Immature natural killer cell (primary cell): ENCODE measurements at regions not wholly inside any gene's neighbourhood (a gene's known extent, or its start where the extent isn't known, plus 50 kb on each side); places are given as distances from the start of the nearest gene placed in this dataset.

Source experiments
- DNase-seq, 3 donors: peaks; one replicate each; pipeline ENCODE4 v3.0.0; 2022; ENCODE audit warnings: mixed read lengths in 1 of 3
- H3K27ac Mint-ChIP-seq, 6 donors: one replicate each; pipeline ENCODE4 v1.8.0; 2020; ENCODE audit warnings: mixed read lengths in 6 of 6, mild to moderate bottlenecking in 5 of 6, inconsistent platforms in 4 of 6, moderate library complexity in 3 of 6
- H3K27me3 Mint-ChIP-seq, 3 donors: one replicate each; pipeline ENCODE4 v1.8.0; 2020 to 2021; ENCODE audit warnings: low read depth in 3 of 3, mild to moderate bottlenecking in 3 of 3, mixed read lengths in 3 of 3, moderate library complexity in 3 of 3, inconsistent platforms in 1 of 3
- H3K36me3 Mint-ChIP-seq, 3 donors: one replicate each; pipeline ENCODE4 v1.8.0; 2020; ENCODE audit warnings: mixed read lengths in 3 of 3, inconsistent platforms in 2 of 3, mild to moderate bottlenecking in 2 of 3
- H3K4me1 Mint-ChIP-seq, 2 donors: one replicate each; pipeline ENCODE4 v1.8.0; 2020; ENCODE audit warnings: inconsistent platforms in 2 of 2, mild to moderate bottlenecking in 2 of 2, mixed read lengths in 2 of 2, moderate library complexity in 1 of 2
- H3K4me3 Mint-ChIP-seq, 5 donors: one replicate each; pipeline ENCODE4 v1.8.0; 2020; ENCODE audit warnings: mild to moderate bottlenecking in 5 of 5, mixed read lengths in 5 of 5, inconsistent platforms in 3 of 5, moderate library complexity in 3 of 5
- H3K9me3 Mint-ChIP-seq, 6 donors: one replicate each; pipeline ENCODE4 v1.8.0; 2020; ENCODE audit warnings: mild to moderate bottlenecking in 6 of 6, mixed read lengths in 6 of 6, inconsistent platforms in 4 of 6, moderate library complexity in 3 of 6

DNA sequence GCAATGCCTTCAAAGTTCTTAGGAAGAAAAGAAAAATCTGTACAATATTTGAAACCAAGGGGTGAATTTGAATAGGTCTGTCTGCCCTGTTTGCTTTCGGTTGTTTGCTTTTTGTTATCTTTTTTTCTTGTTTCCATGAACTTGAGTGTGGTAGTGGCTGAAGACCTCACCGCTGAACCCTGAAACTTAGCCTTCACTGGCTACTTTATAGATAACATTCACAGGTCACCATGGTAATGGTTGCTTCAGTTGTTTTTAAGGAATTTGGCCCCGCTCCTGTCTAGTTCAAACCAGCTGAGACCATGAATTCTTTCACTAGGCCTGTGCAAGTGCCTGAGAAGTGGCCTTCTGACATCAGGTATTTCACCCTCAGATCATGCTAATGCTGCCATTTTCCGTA is 137.0 kb upstream of the PMFBP1 start:
- no peaks in the 10 kb centered on the region for H3K4me1 Mint-ChIP-seq
- no peaks in the 10 kb centered on the region for H3K27me3 Mint-ChIP-seq
- no peak for DNase-seq
- no peak overlapping the region for H3K4me3 Mint-ChIP-seq
- H3K27ac Mint-ChIP-seq, result no peak overlapping the region
- H3K9me3 Mint-ChIP-seq, result peaks cover 0 to 8% (median 1%) of the 10 kb centered on the region in 6 donors
- no peaks in the 10 kb centered on the region for H3K36me3 Mint-ChIP-seq

DNA sequence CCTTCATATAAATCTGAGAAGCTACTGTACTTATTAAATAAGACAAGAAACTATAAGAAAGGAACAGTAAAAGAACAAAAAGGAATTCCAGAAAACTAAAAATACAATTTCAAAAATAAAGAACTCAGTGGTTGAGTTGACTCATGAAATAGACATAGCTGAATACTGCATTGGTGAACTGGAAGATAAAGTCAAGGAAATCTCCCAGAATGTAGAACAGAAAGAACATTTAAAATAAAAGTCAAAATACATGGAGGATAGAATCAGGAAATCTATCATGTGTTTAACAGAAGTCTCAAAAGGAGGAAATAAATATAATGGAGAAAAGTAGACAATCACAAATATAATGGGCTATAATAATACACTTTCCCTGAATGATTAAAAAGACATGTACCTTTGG is 136.4 kb upstream of the PMFBP1 start:
- no peak for DNase-seq
- peaks cover 0 to 8% (median 1%) of the 10 kb centered on the region in 6 donors for H3K9me3 Mint-ChIP-seq
- H3K4me1 Mint-ChIP-seq, result no peaks in the 10 kb centered on the region
- no peaks in the 10 kb centered on the region for H3K27me3 Mint-ChIP-seq
- no peak overlapping the region for H3K27ac Mint-ChIP-seq
- no peaks in the 10 kb centered on the region for H3K36me3 Mint-ChIP-seq
- no peak overlapping the region for H3K4me3 Mint-ChIP-seq

DNA sequence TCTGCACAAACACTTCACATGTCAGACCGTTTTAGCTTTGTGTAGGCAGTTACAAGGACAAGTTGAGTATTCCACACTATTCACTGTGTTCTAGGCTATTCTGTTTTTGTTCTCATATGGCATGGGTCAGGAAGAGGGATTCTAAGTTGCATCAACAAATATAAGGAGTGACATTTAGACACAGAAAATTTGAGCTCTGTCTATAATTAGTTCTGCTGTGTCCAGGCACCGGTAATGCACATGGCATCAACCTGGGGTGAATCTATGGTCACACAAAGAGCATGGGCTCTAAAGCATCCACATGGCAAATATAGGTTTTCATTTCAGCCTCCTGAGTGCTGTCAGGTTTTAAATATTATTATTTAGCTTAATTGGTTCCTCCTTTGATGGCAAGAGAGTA is 130.4 kb upstream of the PMFBP1 start:
- Mint-ChIP-seq H3K27ac (no peak overlapping the region), H3K36me3 (no peaks in the 10 kb centered on the region), H3K4me1 (no peaks in the 10 kb centered on the region)

DNA sequence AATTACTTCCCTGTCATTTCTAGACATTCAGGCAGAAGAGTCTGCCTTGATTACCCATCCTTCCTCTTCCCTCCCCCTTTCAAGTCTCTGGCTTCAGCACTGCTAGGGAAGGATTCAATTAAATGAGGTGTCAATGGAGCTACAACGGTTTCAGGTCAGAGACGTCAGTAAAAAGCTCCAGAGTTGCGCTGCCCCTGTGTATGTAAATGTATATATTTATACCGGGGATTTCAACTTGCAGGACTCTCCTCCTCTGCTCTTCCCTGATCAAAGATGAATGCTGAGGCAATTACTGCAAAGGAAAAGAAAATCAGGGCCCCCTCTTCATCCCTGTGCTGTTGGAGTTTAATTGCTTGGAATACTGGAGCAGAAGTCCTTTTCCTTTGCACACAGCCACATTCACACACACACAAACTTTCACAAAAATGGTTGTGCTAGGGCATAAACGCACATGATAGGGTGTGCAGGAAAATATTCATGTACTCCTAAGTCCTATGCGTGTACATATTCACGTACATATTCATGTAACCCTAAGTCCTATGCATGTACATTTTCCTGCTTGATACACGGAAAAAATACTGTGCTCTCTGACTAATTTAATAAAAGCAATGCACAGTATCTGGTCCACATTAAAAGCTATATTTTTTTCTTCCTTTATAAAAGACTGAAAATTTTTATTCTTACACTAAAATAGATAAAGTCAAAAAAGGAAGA is 129.7 kb upstream of the PMFBP1 start:
- H3K36me3 Mint-ChIP-seq, result no peaks in the 10 kb centered on the region
- H3K4me3 Mint-ChIP-seq, result no peak overlapping the region
- DNase-seq, result no peak
- no peaks in the 10 kb centered on the region for H3K27me3 Mint-ChIP-seq
- no peak overlapping the region for H3K27ac Mint-ChIP-seq
- H3K4me1 Mint-ChIP-seq, result no peaks in the 10 kb centered on the region
- peaks cover 0 to 3% (median 1%) of the 10 kb centered on the region in 6 donors for H3K9me3 Mint-ChIP-seq

More for the DNA sequence above, 130.4 kb upstream of the PMFBP1 start:
- no peaks in the 10 kb centered on the region for H3K27me3 Mint-ChIP-seq
- H3K9me3 Mint-ChIP-seq, result peaks cover 0 to 3% (median 1%) of the 10 kb centered on the region in 6 donors
- no peak overlapping the region for H3K4me3 Mint-ChIP-seq
- DNase-seq, result no peak

DNA sequence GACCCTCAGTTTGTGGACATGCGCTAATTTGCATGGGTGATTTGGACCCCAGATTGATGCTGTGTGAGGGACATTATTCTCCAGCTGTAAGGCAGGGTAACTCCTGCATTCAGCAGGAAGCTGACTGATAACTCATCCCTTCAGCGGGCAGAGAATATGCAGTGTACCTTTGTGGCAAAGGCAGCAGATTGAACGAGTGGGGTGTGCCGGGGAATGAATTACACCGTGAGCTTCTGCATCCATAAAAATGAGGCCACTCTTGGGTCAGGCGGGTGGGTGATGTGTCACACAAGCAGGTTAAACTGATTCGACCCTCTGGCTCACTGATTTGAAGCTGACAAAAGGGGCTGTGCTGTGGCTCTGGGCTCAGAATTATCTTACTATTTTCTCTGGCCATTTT is 128.9 kb upstream of the PMFBP1 start:
- Mint-ChIP-seq H3K9me3 (peaks cover 0 to 3% (median 1%) of the 10 kb centered on the region in 6 donors), H3K4me1 (no peaks in the 10 kb centered on the region), H3K4me3 (no peak overlapping the region), H3K27me3 (no peaks in the 10 kb centered on the region), H3K27ac (no peak overlapping the region), H3K36me3 (no peaks in the 10 kb centered on the region)
- no peak for DNase-seq

DNA sequence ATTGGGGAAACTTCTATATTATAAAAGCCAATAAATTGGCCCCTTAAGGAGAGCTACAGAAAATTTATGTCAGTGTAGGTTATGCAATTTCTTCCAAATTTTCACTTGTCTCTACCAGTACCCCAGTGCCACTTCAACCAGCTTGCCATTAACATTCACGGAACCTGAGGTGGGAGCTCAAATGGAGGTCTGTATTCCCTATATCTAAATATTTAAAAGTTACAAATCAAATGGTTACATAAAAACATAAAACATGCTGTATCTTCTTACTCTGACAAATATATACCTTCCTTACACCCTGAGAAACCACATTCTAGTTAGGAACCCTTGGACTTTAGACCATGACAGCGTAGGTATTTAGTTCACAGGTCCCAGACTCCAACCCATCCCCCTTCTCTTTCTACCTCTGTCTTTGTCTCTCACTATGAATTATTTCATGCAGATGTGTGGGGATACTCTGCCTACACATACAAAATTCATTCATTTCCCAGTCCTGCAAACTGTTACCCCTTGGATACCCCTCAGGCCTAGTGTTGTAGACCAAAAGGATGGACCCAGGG is 127.8 kb upstream of the PMFBP1 start:
- Mint-ChIP-seq H3K27ac (no peak overlapping the region), H3K4me3 (no peak overlapping the region), H3K4me1 (no peaks in the 10 kb centered on the region), H3K9me3 (peaks cover 0 to 3% (median under 1%) of the 10 kb centered on the region in 6 donors), H3K36me3 (no peaks in the 10 kb centered on the region), H3K27me3 (no peaks in the 10 kb centered on the region)
- no peak for DNase-seq

DNA sequence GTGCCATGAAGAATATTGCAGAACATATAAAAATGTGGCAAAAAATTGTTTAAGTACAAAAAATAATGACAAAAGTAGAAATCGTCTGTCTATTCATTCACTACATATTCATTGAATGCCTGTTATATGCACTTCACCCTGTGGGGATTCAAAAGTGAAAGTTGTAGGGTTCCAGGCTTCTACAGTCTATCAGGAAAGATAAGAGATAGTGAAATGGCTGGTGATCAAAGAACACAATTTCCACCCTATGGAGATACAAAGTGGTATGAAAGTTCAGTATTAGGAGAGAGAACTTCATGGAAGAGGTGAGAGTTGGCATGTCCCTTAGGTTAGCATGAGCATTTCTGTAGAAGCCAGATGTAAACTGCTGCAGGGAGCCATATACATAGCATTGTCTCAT is 127.0 kb upstream of the PMFBP1 start:
- H3K27ac Mint-ChIP-seq, result no peak overlapping the region
- H3K4me1 Mint-ChIP-seq, result no peaks in the 10 kb centered on the region
- H3K27me3 Mint-ChIP-seq, result no peaks in the 10 kb centered on the region
- no peak for DNase-seq
- no peaks in the 10 kb centered on the region for H3K36me3 Mint-ChIP-seq
- H3K9me3 Mint-ChIP-seq, result peaks cover 0 to 3% (median 0%) of the 10 kb centered on the region in 6 donors
- no peak overlapping the region for H3K4me3 Mint-ChIP-seq

DNA sequence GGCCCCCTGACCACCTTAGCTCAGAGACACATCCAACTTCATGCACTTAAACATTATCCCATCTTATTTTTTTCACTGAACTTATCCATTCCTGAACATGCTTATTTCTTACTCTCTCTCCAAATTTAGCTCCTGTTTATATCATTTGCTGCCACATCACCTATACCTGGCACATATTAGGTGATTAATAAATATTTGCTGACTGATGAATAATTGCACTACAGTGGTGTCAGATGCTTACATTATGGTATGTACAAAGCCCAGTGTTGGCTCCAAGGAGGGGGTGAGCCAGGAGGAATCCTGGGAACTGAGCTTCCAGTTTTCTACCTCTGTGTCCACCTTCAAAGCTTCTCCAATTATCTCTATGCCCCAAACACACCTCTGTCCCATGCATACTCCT is 124.0 kb upstream of the PMFBP1 start:
- no peak overlapping the region for H3K27ac Mint-ChIP-seq

DNA sequence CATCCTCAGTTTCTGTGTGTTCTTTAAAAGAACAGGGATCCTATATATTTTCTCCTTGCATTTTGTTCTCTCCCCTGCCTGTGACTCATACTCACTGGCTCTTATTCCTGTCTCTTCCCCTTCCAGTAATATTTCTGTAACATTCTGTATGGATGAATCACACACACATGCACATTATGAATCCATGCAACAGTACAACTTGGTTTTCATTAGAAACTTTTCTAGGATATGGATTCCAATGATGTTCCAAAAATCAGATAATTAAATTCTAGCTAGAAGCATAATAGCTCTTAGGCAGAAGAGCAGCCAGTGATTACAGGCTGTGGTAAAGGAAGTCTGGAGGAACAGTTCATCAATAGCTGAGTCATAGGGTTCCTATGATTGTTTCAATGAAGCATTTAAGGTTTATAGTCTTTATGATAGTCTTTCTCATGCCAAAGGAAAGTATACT is 119.6 kb upstream of the PMFBP1 start:
- Mint-ChIP-seq H3K27me3 (peaks cover 0 to 3% (median 0%) of the 10 kb centered on the region in 3 donors), H3K36me3 (no peaks in the 10 kb centered on the region), H3K9me3 (no peaks in the 10 kb centered on the region), H3K4me3 (no peak overlapping the region), H3K27ac (no peak overlapping the region), H3K4me1 (no peaks in the 10 kb centered on the region)
- no peak for DNase-seq

More for the DNA sequence above, 124.0 kb upstream of the PMFBP1 start:
- DNase-seq, result no peak
- H3K36me3 Mint-ChIP-seq, result no peaks in the 10 kb centered on the region
- H3K4me3 Mint-ChIP-seq, result no peak overlapping the region
- H3K9me3 Mint-ChIP-seq, result no peaks in the 10 kb centered on the region
- no peaks in the 10 kb centered on the region for H3K27me3 Mint-ChIP-seq
- H3K4me1 Mint-ChIP-seq, result no peaks in the 10 kb centered on the region

DNA sequence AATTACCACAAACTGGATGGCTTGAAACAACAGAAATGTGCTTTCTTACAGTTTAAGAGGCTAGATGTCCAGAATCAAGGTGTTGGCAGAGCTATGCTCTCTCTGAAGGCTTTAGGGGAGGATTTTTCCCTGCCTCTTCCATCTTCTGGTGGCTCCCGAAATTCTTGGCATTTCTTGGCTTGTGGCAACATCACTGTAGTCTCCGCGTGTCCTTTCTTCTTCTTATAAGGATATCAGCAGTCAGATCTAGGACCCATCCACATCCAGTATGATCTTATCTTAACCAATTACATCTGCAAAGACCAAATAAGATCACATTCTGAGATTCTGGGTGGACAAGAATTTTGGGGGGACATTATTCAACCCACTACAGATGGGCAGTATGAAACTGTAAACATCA is 119.2 kb upstream of the PMFBP1 start:
- H3K9me3 Mint-ChIP-seq, result no peaks in the 10 kb centered on the region
- no peak overlapping the region for H3K4me3 Mint-ChIP-seq
- DNase-seq, result no peak
- H3K27me3 Mint-ChIP-seq, result peaks cover 0 to 3% (median 0%) of the 10 kb centered on the region in 3 donors
- no peak overlapping the region for H3K27ac Mint-ChIP-seq
- no peaks in the 10 kb centered on the region for H3K36me3 Mint-ChIP-seq
- no peaks in the 10 kb centered on the region for H3K4me1 Mint-ChIP-seq

DNA sequence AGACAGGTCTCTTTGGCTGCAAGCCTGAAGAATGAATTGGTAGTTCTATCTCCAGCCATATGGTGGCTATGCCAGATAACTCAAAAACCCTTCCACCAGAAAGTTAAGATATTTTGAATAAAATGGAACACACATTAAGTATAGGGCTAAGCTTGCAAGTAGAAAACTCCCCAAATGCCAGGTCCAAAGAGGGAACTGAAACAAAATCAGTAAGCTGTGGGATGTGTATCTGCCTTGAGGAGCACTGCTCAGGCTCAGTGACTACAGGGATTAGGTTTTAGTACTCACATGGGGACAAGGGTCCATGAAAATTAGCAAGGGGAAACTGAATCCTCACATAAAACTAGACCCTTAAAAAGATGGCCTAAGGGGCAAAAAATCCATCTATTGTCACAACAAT is 115.7 kb upstream of the PMFBP1 start:
- peaks cover 0 to 3% (median 0%) of the 10 kb centered on the region in 3 donors for H3K27me3 Mint-ChIP-seq
- no peaks in the 10 kb centered on the region for H3K9me3 Mint-ChIP-seq
- H3K27ac Mint-ChIP-seq, result no peak overlapping the region
- H3K4me3 Mint-ChIP-seq, result no peak overlapping the region
- no peak for DNase-seq
- H3K4me1 Mint-ChIP-seq, result no peaks in the 10 kb centered on the region
- H3K36me3 Mint-ChIP-seq, result peaks cover 0 to 4% (median 0%) of the 10 kb centered on the region in 3 donors

DNA sequence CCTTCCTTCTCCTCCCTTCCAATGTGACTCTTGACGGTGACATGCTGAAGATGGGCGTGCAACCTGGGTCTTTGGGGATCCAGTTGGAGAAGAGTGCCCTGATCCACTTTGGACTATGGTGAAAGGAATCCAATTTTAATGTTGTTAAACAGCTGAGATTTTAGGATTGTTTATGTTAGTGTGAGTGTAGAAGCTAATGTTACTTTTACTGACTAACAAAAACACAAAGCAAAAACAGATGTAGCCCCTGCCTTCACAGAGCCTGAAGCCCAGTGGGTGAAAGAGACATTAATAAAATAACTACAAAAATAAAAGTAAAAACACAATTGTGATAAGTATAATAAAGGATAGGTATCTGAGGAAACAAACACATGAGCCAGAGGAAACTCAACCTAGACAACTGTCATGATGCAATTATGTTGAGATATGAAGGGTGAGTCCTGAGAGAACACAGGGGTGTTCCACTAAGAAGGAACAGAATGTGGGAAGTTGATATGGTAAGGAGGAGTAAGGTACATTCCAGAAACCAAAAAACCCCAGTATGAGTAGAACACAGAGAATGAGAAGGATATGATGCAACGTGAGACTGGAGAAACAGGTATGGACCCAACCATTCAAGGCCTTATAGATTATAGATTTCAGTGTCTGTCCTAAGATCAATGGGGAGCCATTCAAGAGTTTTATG is 115.1 kb upstream of the PMFBP1 start:
- peaks cover 0 to 4% (median 0%) of the 10 kb centered on the region in 3 donors for H3K36me3 Mint-ChIP-seq
- H3K4me3 Mint-ChIP-seq, result no peak overlapping the region
- H3K27me3 Mint-ChIP-seq, result peaks cover 0 to 3% (median 0%) of the 10 kb centered on the region in 3 donors
- DNase-seq, result no peak
- no peak overlapping the region for H3K27ac Mint-ChIP-seq
- no peaks in the 10 kb centered on the region for H3K4me1 Mint-ChIP-seq
- no peaks in the 10 kb centered on the region for H3K9me3 Mint-ChIP-seq

DNA sequence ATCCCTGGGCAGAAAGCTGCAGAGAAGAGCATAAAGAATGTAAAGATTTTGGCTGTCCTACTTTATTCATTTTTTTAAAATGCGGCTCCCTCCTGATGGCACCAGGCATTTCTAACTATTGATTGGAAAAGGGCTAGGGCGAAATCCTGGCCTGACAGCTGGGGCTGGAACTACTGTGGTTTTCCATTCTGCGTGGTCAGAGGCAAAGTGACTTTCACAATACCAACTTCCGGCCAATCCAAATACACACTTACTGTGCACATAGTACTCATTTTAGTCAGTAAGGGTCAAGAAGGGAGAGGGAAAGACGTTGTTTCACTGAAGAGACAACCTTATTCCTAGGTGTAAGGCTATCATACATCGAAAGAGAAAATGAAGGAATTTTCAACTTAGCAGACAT is 113.8 kb upstream of the PMFBP1 start:
- Mint-ChIP-seq H3K4me1 (no peaks in the 10 kb centered on the region), H3K4me3 (no peak overlapping the region), H3K27me3 (peaks cover 0 to 3% (median 0%) of the 10 kb centered on the region in 3 donors), H3K27ac (no peak overlapping the region), H3K36me3 (peaks cover 0 to 4% (median 0%) of the 10 kb centered on the region in 3 donors), H3K9me3 (no peaks in the 10 kb centered on the region)
- no peak for DNase-seq

DNA sequence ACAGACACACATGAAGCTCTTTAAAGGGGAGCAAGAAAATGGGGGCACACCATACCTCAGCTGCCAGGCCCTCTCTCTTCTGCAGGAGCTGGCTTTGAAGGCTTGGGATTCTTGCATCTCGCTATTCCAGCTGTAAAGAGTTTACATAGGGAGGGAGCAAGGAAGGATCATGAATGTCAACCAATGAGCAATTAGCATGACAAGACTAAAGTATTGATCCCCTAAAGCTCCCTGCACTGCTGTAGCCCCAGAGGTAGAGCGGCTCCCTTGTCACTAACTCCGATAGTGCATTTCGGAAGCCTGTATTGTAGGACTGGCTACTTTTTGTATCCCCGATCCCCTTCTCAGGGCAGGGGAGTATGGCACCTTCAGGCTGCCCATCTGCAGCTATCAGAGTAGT is 113.4 kb upstream of the PMFBP1 start:
- DNase-seq, result no peak
- Mint-ChIP-seq H3K27ac (no peak overlapping the region), H3K4me1 (no peaks in the 10 kb centered on the region), H3K4me3 (no peak overlapping the region), H3K36me3 (peaks cover 0 to 4% (median 0%) of the 10 kb centered on the region in 3 donors), H3K27me3 (peaks cover 0 to 3% (median 0%) of the 10 kb centered on the region in 3 donors), H3K9me3 (no peaks in the 10 kb centered on the region)
